MCF 10A (cell line): ENCODE measurements at regions not wholly inside any gene's neighbourhood (a gene's known extent, or its start where the extent isn't known, plus 50 kb on each side); places are given as distances from the start of the nearest gene placed in this dataset.

Source experiments
- BruUV-seq: library from RNA; stranded (reverse); fragments of 400-500 nt; replicated peaks from 2 replicates; lab custom pipeline; 2021; lab: Mats Ljungman, UMichigan
- CTCF ChIA-PET: fragments of 300-600 bp; sonication (Branson Sonifier 250); formaldehyde crosslinking; extraction: SDS; loops from one replicate; lab custom pipeline; 2021; ENCODE audit warnings: antibody characterized with exemption, inconsistent platforms; lab: Yijun Ruan, JAX
- POLR2A ChIA-PET: fragments of 300-600, 350-650 bp; sonication (Branson Sonifier 250); formaldehyde crosslinking; extraction: SDS; loops from one replicate; lab custom pipeline; 2020; ENCODE audit warnings: antibody characterized with exemption, inconsistent platforms; lab: Yijun Ruan, JAX
- DNase-seq: peaks from one replicate; pipeline ENCODE4 v3.0.0-alpha.2; 2018; ENCODE audit not compliant: unreplicated experiment
- H3K27ac Mint-ChIP-seq: one replicate; pipeline ENCODE4 v1.8.0; 2022; ENCODE audit warnings: mild to moderate bottlenecking, low read depth, mixed read lengths; ENCODE audit not compliant: unreplicated experiment
- H3K27me3 Mint-ChIP-seq: one replicate; pipeline ENCODE4 v1.8.0; 2022; ENCODE audit warnings: mixed read lengths; ENCODE audit not compliant: insufficient read depth, unreplicated experiment
- H3K36me3 Mint-ChIP-seq: one replicate; pipeline ENCODE4 v1.8.0; 2022; ENCODE audit warnings: mild to moderate bottlenecking, moderate library complexity, mixed read lengths; ENCODE audit not compliant: insufficient read depth, unreplicated experiment
- H3K4me1 Mint-ChIP-seq: one replicate; pipeline ENCODE4 v1.8.0; 2022; ENCODE audit warnings: mixed read lengths; ENCODE audit not compliant: insufficient read depth, unreplicated experiment
- H3K4me3 Mint-ChIP-seq: one replicate; pipeline ENCODE4 v1.8.0; 2022; ENCODE audit warnings: mild to moderate bottlenecking, moderate library complexity, mixed read lengths; ENCODE audit not compliant: unreplicated experiment
- H3K9me3 Mint-ChIP-seq: one replicate; pipeline ENCODE4 v1.8.0; 2022; ENCODE audit warnings: mixed read lengths; ENCODE audit not compliant: unreplicated experiment
- intact Hi-C: fragments of 100-400 bp; cut with micrococcal nuclease; formaldehyde crosslinking; loops from 2 replicates; pipeline ENCODE4 v1.14.1; 2022
- TF ChIP-seq, protein P1 (sequence below): fragments of 200-600 bp; IDR thresholded peaks from one replicate; pipeline ENCODE4 v1.8.0; 2022; ENCODE audit warnings: antibody characterized with exemption, mild to moderate bottlenecking; ENCODE audit not compliant: unreplicated experiment

DNA sequence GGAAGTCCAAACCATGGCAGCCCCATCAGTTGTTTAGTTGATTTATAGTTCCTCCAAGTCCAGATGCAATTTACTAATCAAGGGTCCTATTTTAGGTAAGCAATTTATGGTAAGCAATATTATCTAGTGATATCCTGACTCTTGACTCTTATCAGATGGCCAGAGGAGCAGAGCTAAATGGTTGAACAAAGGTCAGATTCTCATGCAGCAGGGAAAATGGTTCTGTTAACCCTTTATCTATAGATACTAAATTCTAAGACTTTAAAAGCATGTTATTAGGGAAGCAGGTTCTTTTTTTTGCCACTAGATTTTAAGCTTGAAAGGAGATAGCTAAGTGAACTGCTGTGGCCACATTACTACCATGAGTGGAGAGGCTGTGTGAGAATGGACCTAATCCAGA, 427.1 kb upstream of the FBXO33 start:
- H3K27ac Mint-ChIP-seq = no peak overlapping the region
- no TSS peak for BruUV-seq
- TF ChIP-seq, protein P1, sequence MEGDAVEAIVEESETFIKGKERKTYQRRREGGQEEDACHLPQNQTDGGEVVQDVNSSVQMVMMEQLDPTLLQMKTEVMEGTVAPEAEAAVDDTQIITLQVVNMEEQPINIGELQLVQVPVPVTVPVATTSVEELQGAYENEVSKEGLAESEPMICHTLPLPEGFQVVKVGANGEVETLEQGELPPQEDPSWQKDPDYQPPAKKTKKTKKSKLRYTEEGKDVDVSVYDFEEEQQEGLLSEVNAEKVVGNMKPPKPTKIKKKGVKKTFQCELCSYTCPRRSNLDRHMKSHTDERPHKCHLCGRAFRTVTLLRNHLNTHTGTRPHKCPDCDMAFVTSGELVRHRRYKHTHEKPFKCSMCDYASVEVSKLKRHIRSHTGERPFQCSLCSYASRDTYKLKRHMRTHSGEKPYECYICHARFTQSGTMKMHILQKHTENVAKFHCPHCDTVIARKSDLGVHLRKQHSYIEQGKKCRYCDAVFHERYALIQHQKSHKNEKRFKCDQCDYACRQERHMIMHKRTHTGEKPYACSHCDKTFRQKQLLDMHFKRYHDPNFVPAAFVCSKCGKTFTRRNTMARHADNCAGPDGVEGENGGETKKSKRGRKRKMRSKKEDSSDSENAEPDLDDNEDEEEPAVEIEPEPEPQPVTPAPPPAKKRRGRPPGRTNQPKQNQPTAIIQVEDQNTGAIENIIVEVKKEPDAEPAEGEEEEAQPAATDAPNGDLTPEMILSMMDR = no peak

DNA sequence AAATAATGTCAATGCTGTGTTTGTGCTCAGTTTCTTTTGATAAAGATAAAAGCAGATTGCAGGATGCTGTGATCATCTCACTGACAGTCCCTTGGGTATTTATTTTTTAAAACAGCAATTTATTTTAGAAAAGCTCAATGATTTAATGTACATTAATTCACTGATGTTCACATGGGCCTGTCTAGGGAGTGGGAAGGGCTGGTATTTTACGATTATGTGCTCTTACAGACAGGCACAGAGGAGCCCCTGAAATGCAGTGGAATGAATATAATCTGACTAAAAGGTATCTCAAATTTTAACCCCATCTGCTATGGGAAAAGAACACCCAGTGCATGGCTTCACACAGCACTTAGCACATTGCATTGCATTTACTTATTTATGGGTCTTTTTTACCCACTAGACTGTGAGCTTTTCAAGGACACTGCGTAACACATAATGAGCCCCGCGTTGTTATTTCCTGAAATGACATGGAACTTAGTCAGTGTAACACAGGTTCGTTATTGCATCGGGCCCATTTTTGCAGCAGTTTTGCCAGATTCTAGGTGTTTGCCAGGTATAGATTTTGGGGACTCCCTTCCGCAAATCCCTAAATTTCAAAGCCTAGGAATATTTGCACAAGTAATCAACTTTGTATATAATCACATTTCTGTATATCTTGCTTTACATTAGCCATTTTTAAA, 425.3 kb upstream of the FBXO33 start:
- intact Hi-C loops = no loop called here
- Mint-ChIP-seq H3K27ac (no peak overlapping the region), H3K27me3 (peaks cover 58% of the 10 kb centered on the region), H3K4me3 (no peak overlapping the region), H3K9me3 (no peaks in the 10 kb centered on the region), H3K4me1 (no peaks in the 10 kb centered on the region), H3K36me3 (no peaks in the 10 kb centered on the region)
- TF ChIP-seq, protein P1 = no peak
- BruUV-seq = no TSS peak
- POLR2A ChIA-PET = no interaction called here
- CTCF ChIA-PET = no interaction called here
- DNase-seq = no peak

More for the DNA sequence above, 427.1 kb upstream of the FBXO33 start:
- ChIA-PET POLR2A (no interaction called here), CTCF (interaction anchor here (0.6 kb wide), 1 partner anchor 126 kb away, joined by 3 read pairs; no protein-coding TSS in a partner anchor)
- intact Hi-C loops = no loop called here
- Mint-ChIP-seq H3K36me3 (no peaks in the 10 kb centered on the region), H3K27me3 (peaks cover 76% of the 10 kb centered on the region), H3K4me1 (no peaks in the 10 kb centered on the region), H3K4me3 (no peak overlapping the region), H3K9me3 (no peaks in the 10 kb centered on the region)
- DNase-seq = no peak

DNA sequence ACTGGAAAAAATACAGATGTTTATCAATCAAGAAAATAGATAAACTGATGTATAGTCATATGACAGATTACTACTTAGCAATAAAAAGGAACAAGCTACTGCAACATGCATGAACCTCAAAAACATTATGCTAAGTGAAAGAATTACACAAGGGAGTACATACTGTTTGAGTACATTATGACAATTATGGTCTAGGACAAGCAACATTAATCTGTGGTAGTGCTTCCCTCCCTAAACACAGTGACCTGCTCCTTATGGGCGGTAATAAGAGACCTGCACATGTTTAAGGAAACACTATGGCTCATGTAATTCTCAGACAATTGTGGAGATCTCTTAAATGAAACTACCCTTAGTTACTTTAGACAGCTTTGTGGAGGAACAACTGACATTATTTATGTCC, 421.2 kb upstream of the FBXO33 start:
- TF ChIP-seq, protein P1 = no peak
- no peaks in the 10 kb centered on the region for H3K9me3 Mint-ChIP-seq
- H3K4me1 Mint-ChIP-seq = no peaks in the 10 kb centered on the region
- ChIA-PET POLR2A (no interaction called here), CTCF (no interaction called here)
- DNase-seq = no peak
- BruUV-seq = no TSS peak
- no peaks in the 10 kb centered on the region for H3K36me3 Mint-ChIP-seq
- intact Hi-C loops = no loop called here
- H3K4me3 Mint-ChIP-seq = no peak overlapping the region
- H3K27ac Mint-ChIP-seq = no peak overlapping the region
- peaks cover 24% of the 10 kb centered on the region for H3K27me3 Mint-ChIP-seq

DNA sequence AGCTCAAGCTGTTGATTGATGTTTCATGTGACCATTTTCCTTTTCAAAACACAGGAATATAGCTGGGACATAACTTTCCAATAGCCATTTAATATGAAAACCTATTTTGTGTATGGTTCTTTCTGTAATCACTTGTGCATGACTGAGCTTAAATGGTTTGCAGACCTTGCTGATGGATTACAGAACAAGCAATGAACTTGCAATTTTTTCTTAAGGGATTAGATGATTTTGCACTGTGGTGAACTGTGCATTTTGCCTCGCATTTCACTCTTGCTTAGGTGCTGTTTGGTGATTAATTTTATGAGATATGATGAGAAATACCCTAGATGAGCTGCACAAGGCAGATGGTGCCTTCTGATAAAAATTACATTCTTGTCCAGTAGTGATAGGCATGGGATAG, 419.0 kb upstream of the FBXO33 start:
- TF ChIP-seq, protein P1 = no peak
- no TSS peak for BruUV-seq
- ChIA-PET POLR2A (interaction anchor here (1.0 kb wide), 1 partner anchor 10 kb away, joined by 3 read pairs; no protein-coding TSS in a partner anchor), CTCF (no interaction called here)
- no peak overlapping the region for H3K4me3 Mint-ChIP-seq
- DNase-seq = no peak
- intact Hi-C loops = no loop called here
- no peaks in the 10 kb centered on the region for H3K9me3 Mint-ChIP-seq
- no peaks in the 10 kb centered on the region for H3K36me3 Mint-ChIP-seq
- H3K27me3 Mint-ChIP-seq = peaks cover 11% of the 10 kb centered on the region
- H3K27ac Mint-ChIP-seq = no peak overlapping the region
- H3K4me1 Mint-ChIP-seq = no peaks in the 10 kb centered on the region
